Ishikawa (cell line): ENCODE measurements at regions not wholly inside any gene's neighbourhood (a gene's known extent, or its start where the extent isn't known, plus 50 kb on each side); places are given as distances from the start of the nearest gene placed in this dataset.

Experiments used
- CEBPB ChIP-seq: IDR thresholded peaks from 2 replicates; pipeline ENCODE4 v1.6.1; 2012
- CREB1 ChIP-seq: IDR thresholded peaks from 2 replicates; pipeline ENCODE4 v1.6.1; 2012; ENCODE audit warnings: low read depth
- EGR1 ChIP-seq: IDR thresholded peaks from 2 replicates; pipeline ENCODE4 v1.6.1; 2012
- EP300 ChIP-seq: IDR thresholded peaks from 2 replicates; pipeline ENCODE4 v1.6.1; 2012; ENCODE audit warnings: borderline replicate concordance
- FOXM1 ChIP-seq: IDR thresholded peaks from 2 replicates; pipeline ENCODE4 v1.6.1; 2012; ENCODE audit warnings: low read depth, borderline replicate concordance
- NFIC ChIP-seq: IDR thresholded peaks from 2 replicates; pipeline ENCODE4 v1.6.1; 2012
- RAD21 ChIP-seq: IDR thresholded peaks from 2 replicates; pipeline ENCODE4 v1.6.1; 2012; ENCODE audit warnings: low read depth
- TAF1 ChIP-seq: IDR thresholded peaks from 2 replicates; pipeline ENCODE4 v1.6.1; 2012; ENCODE audit warnings: low read depth, mild to moderate bottlenecking
- TEAD4 ChIP-seq: IDR thresholded peaks from 2 replicates; pipeline ENCODE4 v1.6.1; 2012
- YY1 ChIP-seq: IDR thresholded peaks from 2 replicates; pipeline ENCODE4 v1.6.1; 2012; ENCODE audit warnings: low read depth
- TF ChIP-seq, protein P1 (sequence below): IDR thresholded peaks from 2 replicates; pipeline ENCODE4 v1.6.1; 2012; ENCODE audit warnings: low read depth, mild to moderate bottlenecking
- TF ChIP-seq, protein P2 (sequence below): IDR thresholded peaks from 2 replicates; pipeline ENCODE4 v1.6.1; 2012

- no peak for TF ChIP-seq TAF1
- TF ChIP-seq, protein P1, sequence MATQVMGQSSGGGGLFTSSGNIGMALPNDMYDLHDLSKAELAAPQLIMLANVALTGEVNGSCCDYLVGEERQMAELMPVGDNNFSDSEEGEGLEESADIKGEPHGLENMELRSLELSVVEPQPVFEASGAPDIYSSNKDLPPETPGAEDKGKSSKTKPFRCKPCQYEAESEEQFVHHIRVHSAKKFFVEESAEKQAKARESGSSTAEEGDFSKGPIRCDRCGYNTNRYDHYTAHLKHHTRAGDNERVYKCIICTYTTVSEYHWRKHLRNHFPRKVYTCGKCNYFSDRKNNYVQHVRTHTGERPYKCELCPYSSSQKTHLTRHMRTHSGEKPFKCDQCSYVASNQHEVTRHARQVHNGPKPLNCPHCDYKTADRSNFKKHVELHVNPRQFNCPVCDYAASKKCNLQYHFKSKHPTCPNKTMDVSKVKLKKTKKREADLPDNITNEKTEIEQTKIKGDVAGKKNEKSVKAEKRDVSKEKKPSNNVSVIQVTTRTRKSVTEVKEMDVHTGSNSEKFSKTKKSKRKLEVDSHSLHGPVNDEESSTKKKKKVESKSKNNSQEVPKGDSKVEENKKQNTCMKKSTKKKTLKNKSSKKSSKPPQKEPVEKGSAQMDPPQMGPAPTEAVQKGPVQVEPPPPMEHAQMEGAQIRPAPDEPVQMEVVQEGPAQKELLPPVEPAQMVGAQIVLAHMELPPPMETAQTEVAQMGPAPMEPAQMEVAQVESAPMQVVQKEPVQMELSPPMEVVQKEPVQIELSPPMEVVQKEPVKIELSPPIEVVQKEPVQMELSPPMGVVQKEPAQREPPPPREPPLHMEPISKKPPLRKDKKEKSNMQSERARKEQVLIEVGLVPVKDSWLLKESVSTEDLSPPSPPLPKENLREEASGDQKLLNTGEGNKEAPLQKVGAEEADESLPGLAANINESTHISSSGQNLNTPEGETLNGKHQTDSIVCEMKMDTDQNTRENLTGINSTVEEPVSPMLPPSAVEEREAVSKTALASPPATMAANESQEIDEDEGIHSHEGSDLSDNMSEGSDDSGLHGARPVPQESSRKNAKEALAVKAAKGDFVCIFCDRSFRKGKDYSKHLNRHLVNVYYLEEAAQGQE: no peak
- TF ChIP-seq, protein P2, sequence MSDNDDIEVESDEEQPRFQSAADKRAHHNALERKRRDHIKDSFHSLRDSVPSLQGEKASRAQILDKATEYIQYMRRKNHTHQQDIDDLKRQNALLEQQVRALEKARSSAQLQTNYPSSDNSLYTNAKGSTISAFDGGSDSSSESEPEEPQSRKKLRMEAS: no peak
- no peak for TF ChIP-seq FOXM1
- TF ChIP-seq EP300: no peak
- TF ChIP-seq EGR1: no peak
- no peak for TF ChIP-seq RAD21
- no peak for TF ChIP-seq CEBPB
- TF ChIP-seq TEAD4: no peak
- no peak for TF ChIP-seq CREB1
- no peak for TF ChIP-seq YY1
- no peak for TF ChIP-seq NFIC
Measured at GRCh38 chr3:35383216-35383615, 256.1 kb upstream of the ARPP21 start.
